Neuronal stem cell (in vitro differentiated cells): ENCODE measurements at regions not wholly inside any gene's neighbourhood (a gene's known extent, or its start where the extent isn't known, plus 50 kb on each side); places are given as distances from the start of the nearest gene placed in this dataset.

Experiments used
- DNase-seq: peaks from one replicate; pipeline ENCODE4 v3.0.0-alpha.2; 2013; ENCODE audit warnings: low spot score
- H2AFZ ChIP-seq: one replicate; pipeline ENCODE4 v1.6.1; 2013; ENCODE audit warnings: mild to moderate bottlenecking, low read length, inconsistent platforms
- H2AK5ac ChIP-seq: 2 replicates; pipeline ENCODE4 v1.6.1; 2013; ENCODE audit warnings: low read depth, mild to moderate bottlenecking, inconsistent platforms, low read length, moderate library complexity, mixed read lengths
- H2BK120ac ChIP-seq: 2 replicates; pipeline ENCODE4 v1.6.1; 2013; ENCODE audit warnings: low read depth, mild to moderate bottlenecking, inconsistent platforms, low read length, moderate library complexity, mixed read lengths
- H2BK12ac ChIP-seq: one replicate; pipeline ENCODE4 v1.6.1; 2013; ENCODE audit warnings: low read length, inconsistent platforms
- H2BK15ac ChIP-seq: 2 replicates; pipeline ENCODE4 v1.6.1; 2013; ENCODE audit warnings: mild to moderate bottlenecking, low read length, inconsistent platforms, mixed read lengths
- H2BK5ac ChIP-seq: one replicate; pipeline ENCODE4 v1.6.1; 2013; ENCODE audit warnings: inconsistent platforms, mild to moderate bottlenecking, low read length, moderate library complexity
- H3K14ac ChIP-seq: one replicate; pipeline ENCODE4 v1.6.1; 2013; ENCODE audit warnings: low read length, inconsistent platforms
- H3K18ac ChIP-seq: 2 replicates; pipeline ENCODE4 v1.6.1; 2013; ENCODE audit warnings: low read length, inconsistent platforms
- H3K23ac ChIP-seq: 2 replicates; pipeline ENCODE4 v1.6.1; 2013; ENCODE audit warnings: low read depth, mild to moderate bottlenecking, mixed read lengths, low read length, inconsistent platforms; ENCODE audit not compliant: poor library complexity
- H3K27ac ChIP-seq: replicated peaks from 3 replicates; pipeline ENCODE4 v1.5.1; 2013; ENCODE audit warnings: low read length, inconsistent platforms
- H3K27me3 ChIP-seq, 3 experiments: 2 replicates each; pipeline ENCODE4 v1.6.1; 2013; ENCODE audit warnings: low read length in 3 of 3, mild to moderate bottlenecking in 2 of 3, inconsistent platforms in 1 of 3, low read depth in 1 of 3, mixed read lengths in 1 of 3, moderate library complexity in 1 of 3; ENCODE audit not compliant: control insufficient read depth in 3 of 3, insufficient read depth in 3 of 3
- H3K36me3 ChIP-seq, 2 donors: replicated peaks in 1 of 2; 2 replicates each; pipeline ENCODE4 v1.6.1; 2013; ENCODE audit warnings: low read length in 2 of 2; ENCODE audit not compliant: control insufficient read depth in 2 of 2, insufficient read depth in 2 of 2
- H3K4ac ChIP-seq: 2 replicates; pipeline ENCODE4 v1.6.1; 2013; ENCODE audit warnings: inconsistent platforms, mild to moderate bottlenecking, low read length, moderate library complexity
- H3K4me1 ChIP-seq, 2 donors: 1 replicate in 1 of 2; 2 replicates in 1 of 2; pipeline ENCODE4 v1.6.1; 2013; ENCODE audit warnings: low read length in 2 of 2, low read depth in 1 of 2; ENCODE audit not compliant: control insufficient read depth in 2 of 2, insufficient read depth in 1 of 2
- H3K4me2 ChIP-seq: one replicate; pipeline ENCODE4 v1.6.1; 2013; ENCODE audit warnings: mild to moderate bottlenecking, low read length, inconsistent platforms; ENCODE audit not compliant: insufficient read depth, poor library complexity, severe bottlenecking
- H3K4me3 ChIP-seq, 2 donors: 2 replicates each; pipeline ENCODE4 v1.5.1; 2013; ENCODE audit warnings: low read length in 2 of 2, mild to moderate bottlenecking in 2 of 2, inconsistent platforms in 1 of 2, moderate library complexity in 1 of 2
- H3K79me1 ChIP-seq: one replicate; pipeline ENCODE4 v1.6.1; 2013; ENCODE audit warnings: low read depth, mild to moderate bottlenecking, inconsistent platforms, low read length, moderate library complexity
- H3K9ac ChIP-seq: one replicate; pipeline ENCODE4 v1.6.1; 2013; ENCODE audit warnings: mild to moderate bottlenecking, low read depth, low read length, inconsistent platforms; ENCODE audit not compliant: poor library complexity
- H3K9me3 ChIP-seq, 2 donors: replicated peaks in 1 of 2; 2 replicates each; pipeline versions ENCODE3 to v1.6.1; 2013; ENCODE audit warnings: low read length in 2 of 2, mild to moderate bottlenecking in 2 of 2, inconsistent platforms in 1 of 2, low read depth in 1 of 2, mixed read lengths in 1 of 2, moderate library complexity in 1 of 2; ENCODE audit not compliant: control insufficient read depth in 2 of 2, insufficient read depth in 1 of 2
- H4K8ac ChIP-seq: one replicate; pipeline ENCODE4 v1.6.1; 2013; ENCODE audit warnings: low read depth, mild to moderate bottlenecking, inconsistent platforms, low read length, moderate library complexity
- H4K91ac ChIP-seq: one replicate; pipeline ENCODE4 v1.6.1; 2013; ENCODE audit warnings: low read length, low read depth, mild to moderate bottlenecking, inconsistent platforms; ENCODE audit not compliant: poor library complexity
- WGBS, 2 donors: extraction: QIAGEN DNeasy Blood & Tissue Kit; methylation state at CpG; one replicate each; pipeline ENCODE4 v1.1.7; 2013; ENCODE audit warnings: missing lambda C conversion rate in 2 of 2, mixed read lengths in 1 of 2; ENCODE audit not compliant: insufficient read length in 2 of 2, insufficient replicate concordance in 1 of 2; ENCODE audit errors: extremely low coverage in 2 of 2; 5-methylcytosine and 5-hydroxymethylcytosine counted together

DNA sequence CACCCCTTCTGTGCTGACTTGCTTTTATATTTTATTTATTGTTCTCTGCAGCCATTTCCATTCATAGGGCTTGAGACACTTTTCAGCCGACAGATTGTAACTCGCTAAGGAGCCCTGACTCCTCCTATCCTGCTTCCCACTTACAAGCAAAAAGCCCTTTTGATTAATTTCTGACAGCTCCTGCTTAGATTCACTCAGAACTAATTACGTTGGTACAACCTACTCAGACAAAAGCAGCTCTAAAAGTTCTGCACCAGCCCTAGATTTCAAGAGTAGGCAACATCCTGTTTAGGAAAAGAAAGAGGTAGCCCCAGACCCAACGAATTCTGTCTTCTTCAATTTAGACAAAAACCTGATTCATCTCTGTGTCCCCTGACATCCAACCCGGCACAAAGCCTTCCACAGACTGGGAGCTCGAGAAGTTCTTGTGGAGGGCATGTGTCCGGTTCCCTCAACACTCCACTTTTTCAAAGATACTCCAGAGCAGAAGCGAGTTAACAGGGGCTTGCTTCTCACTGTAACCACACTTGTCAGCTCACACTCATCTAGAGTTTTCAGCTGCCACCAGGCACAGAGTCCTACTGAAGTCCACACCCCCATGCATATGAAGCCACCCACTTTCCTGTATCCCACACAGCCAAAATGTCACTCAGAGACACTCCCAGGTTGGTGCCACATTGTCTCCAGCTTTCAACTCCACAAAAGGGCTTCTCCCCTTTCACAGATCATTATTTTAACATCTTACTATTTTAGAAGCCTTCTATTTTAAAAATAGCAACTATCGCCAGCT is 113.6 kb upstream of the NFE2L3 start:
- Histone ChIP-seq H4K91ac (no peak overlapping the region), H2BK5ac (no peak overlapping the region), H2BK12ac (no peak overlapping the region), H3K27me3 (peaks cover 0 to 4% (median 0%) of the 10 kb centered on the region in 3 experiments), H3K27ac (no peak overlapping the region), H3K18ac (no peak overlapping the region), H3K79me1 (no peaks in the 10 kb centered on the region), H3K4me3 (no peak overlapping the region), H3K23ac (no peak overlapping the region), H3K9me3 (no peaks in the 10 kb centered on the region), H3K14ac (no peak overlapping the region), H3K36me3 (no peaks in the 10 kb centered on the region), H3K9ac (no peak overlapping the region), H3K4ac (no peak overlapping the region), H2AK5ac (no peak overlapping the region), H4K8ac (no peak overlapping the region), H2AFZ (no peak overlapping the region), H2BK120ac (no peak overlapping the region), H3K4me1 (peaks cover 0 to 3% of the 10 kb centered on the region in 2 donors), H3K4me2 (no peak overlapping the region), H2BK15ac (no peak overlapping the region)
- DNase-seq: no peak
- WGBS, 2 donors: no CpG with 5 or more reads among the region's 9 CpGs

DNA sequence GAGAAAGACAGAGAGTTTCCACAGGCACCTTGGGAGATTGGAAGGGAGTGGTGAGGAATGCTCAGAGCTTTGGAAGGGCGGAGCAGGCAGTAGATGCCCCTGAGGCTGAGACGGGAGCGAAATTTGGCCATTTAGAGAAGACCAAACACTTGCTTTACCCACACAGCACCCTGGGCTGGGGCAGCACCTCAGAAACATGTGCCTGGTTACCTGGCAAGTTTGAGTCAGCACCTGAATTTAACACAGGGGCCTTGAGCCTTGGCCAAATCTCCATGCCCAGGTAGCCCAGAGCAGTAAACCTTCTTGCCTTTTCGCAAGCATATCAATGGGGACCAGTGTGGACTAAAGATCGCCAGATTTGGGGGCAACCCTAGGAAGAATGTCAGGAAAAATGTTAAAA is 111.9 kb upstream of the NFE2L3 start:
- Histone ChIP-seq H3K9me3 (no peaks in the 10 kb centered on the region), H3K14ac (no peak overlapping the region), H3K79me1 (no peaks in the 10 kb centered on the region), H3K4me2 (no peak overlapping the region), H3K27me3 (peaks cover 0 to 4% (median 0%) of the 10 kb centered on the region in 3 experiments), H2BK5ac (no peak overlapping the region), H4K91ac (no peak overlapping the region), H3K23ac (no peak overlapping the region), H2BK12ac (no peak overlapping the region), H3K27ac (no peak overlapping the region), H4K8ac (no peak overlapping the region), H3K9ac (no peak overlapping the region), H3K36me3 (no peaks in the 10 kb centered on the region), H3K18ac (no peak overlapping the region), H2BK15ac (no peak overlapping the region), H3K4me1 (peaks cover 0 to 3% of the 10 kb centered on the region in 2 donors), H2AFZ (no peak overlapping the region), H3K4ac (no peak overlapping the region), H3K4me3 (no peak overlapping the region), H2BK120ac (no peak overlapping the region), H2AK5ac (no peak overlapping the region)
- no CpG with 5 or more reads among the region's 5 CpGs for WGBS, 2 donors
- no peak for DNase-seq

DNA sequence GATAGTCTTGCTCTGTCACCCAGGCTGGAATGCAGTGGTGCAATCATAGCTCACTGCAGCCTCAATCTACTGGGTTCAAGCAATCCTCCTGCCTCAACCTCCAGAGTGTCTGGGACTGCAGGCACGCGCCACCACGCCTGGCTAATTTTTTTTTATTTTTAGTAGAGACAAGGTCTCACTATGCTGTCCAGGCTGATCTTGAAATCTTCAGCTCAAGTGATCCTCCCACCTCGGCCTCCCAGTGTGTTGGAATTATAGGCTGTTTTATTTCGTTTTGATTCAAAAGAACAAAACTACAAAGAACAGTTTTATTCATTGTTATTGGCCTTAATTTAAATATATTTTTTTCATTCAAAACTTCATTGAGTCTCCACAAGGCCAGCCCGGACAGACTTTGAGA is 109.8 kb upstream of the NFE2L3 start:
- Histone ChIP-seq H3K4me3 (no peak overlapping the region), H3K23ac (no peak overlapping the region)
- no CpG with 5 or more reads among the region's 6 CpGs for WGBS, 2 donors

DNA sequence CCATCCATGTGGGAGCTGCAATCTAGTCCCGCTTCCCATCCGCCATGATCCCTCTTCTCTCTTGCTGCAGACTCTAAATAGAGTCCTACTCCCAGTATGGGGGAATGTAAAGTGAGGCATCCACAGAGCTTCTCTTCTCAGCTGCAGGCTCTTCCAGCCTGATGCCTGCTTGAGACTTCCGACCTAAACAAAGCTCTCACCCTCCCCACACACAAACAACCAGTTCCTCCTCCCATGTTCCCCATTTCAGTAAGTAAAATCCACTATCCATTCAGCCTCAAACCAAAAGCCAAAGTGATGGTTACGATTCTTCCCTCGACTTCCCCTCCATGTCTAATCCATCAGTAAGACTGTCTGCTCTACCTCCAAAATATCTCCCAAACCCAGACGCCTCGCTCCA is 108.2 kb upstream of the NFE2L3 start:
- Histone ChIP-seq H2AK5ac (no peak overlapping the region), H3K18ac (no peak overlapping the region), H2AFZ (no peak overlapping the region), H3K4me3 (no peak overlapping the region), H3K4me2 (no peak overlapping the region), H3K79me1 (no peaks in the 10 kb centered on the region), H3K9me3 (no peaks in the 10 kb centered on the region), H2BK5ac (no peak overlapping the region), H4K8ac (no peak overlapping the region), H3K14ac (no peak overlapping the region), H3K36me3 (no peaks in the 10 kb centered on the region), H2BK12ac (no peak overlapping the region), H3K4me1 (no peaks in the 10 kb centered on the region), H3K23ac (no peak overlapping the region), H2BK120ac (no peak overlapping the region), H4K91ac (no peak overlapping the region), H3K9ac (peak overlapping the region; percentile 30), H2BK15ac (no peak overlapping the region), H3K27me3 (peaks cover 0 to 4% (median 0%) of the 10 kb centered on the region in 3 experiments), H3K27ac (no peak overlapping the region), H3K4ac (no peak overlapping the region)
- no CpG with 5 or more reads among the region's 7 CpGs for WGBS, 2 donors
- DNase-seq: no peak

More for the DNA sequence above, 109.8 kb upstream of the NFE2L3 start:
- Histone ChIP-seq H3K27ac (no peak overlapping the region), H2BK5ac (no peak overlapping the region), H3K4me1 (peaks cover 0 to 3% of the 10 kb centered on the region in 2 donors), H3K36me3 (no peaks in the 10 kb centered on the region), H2BK12ac (no peak overlapping the region), H3K14ac (no peak overlapping the region), H3K4me2 (no peak overlapping the region), H2AFZ (no peak overlapping the region), H3K9ac (no peak overlapping the region), H4K8ac (no peak overlapping the region), H3K18ac (no peak overlapping the region), H2BK15ac (no peak overlapping the region), H2BK120ac (no peak overlapping the region), H3K79me1 (no peaks in the 10 kb centered on the region), H3K9me3 (no peaks in the 10 kb centered on the region), H4K91ac (no peak overlapping the region), H3K27me3 (peaks cover 0 to 4% (median 0%) of the 10 kb centered on the region in 3 experiments), H2AK5ac (no peak overlapping the region), H3K4ac (no peak overlapping the region)
- no peak for DNase-seq
